Loucy (cell line): ENCODE measurements at regions not wholly inside any gene's neighbourhood (a gene's known extent, or its start where the extent isn't known, plus 50 kb on each side); places are given as distances from the start of the nearest gene placed in this dataset.

Experiments used
- H2AFZ ChIP-seq: fragments of 200-600 bp; sonication (generic); 2 replicates; pipeline ENCODE4 v1.6.0; 2016; ENCODE audit warnings: antibody characterized with exemption, mild to moderate bottlenecking, low read length, moderate library complexity
- H3F3A ChIP-seq: fragments of 200-600 bp; 2 replicates; pipeline ENCODE4 v1.6.0; 2016; ENCODE audit warnings: antibody characterized with exemption, low read depth, mild to moderate bottlenecking
- H3K27me3 ChIP-seq: fragments of 200-600 bp; sonication (generic); 2 replicates; pipeline ENCODE4 v1.6.1; 2014; ENCODE audit warnings: low read length, mild to moderate bottlenecking; ENCODE audit not compliant: insufficient read depth, poor library complexity, severe bottlenecking
- H3K36me3 ChIP-seq: fragments of 200-600 bp; sonication (generic); 2 replicates; pipeline ENCODE4 v1.6.1; 2016; ENCODE audit warnings: low read length; ENCODE audit not compliant: insufficient read depth
- H3K4me1 ChIP-seq: fragments of 200-600 bp; sonication (generic); 2 replicates; pipeline ENCODE4 v1.5.1; 2014; ENCODE audit warnings: low read length, mild to moderate bottlenecking; ENCODE audit not compliant: insufficient read depth, poor library complexity, severe bottlenecking
- H3K4me2 ChIP-seq: fragments of 200-600 bp; sonication (generic); 2 replicates; pipeline ENCODE4 v1.6.0; 2014; ENCODE audit warnings: antibody characterized with exemption, low read length, low read depth, mild to moderate bottlenecking; ENCODE audit not compliant: poor library complexity, severe bottlenecking
- H3K4me3 ChIP-seq: fragments of 200-600 bp; sonication (generic); 2 replicates; pipeline ENCODE4 v1.5.1; 2014; ENCODE audit warnings: low read length, mild to moderate bottlenecking, mixed read lengths; ENCODE audit not compliant: poor library complexity, severe bottlenecking
- H3K79me2 ChIP-seq: fragments of 200-600 bp; sonication (generic); 2 replicates; pipeline ENCODE4 v1.6.1; 2014; ENCODE audit warnings: low read length; ENCODE audit not compliant: insufficient read depth
- H3K9ac ChIP-seq: fragments of 200-600 bp; sonication (generic); 2 replicates; pipeline ENCODE4 v1.6.0; 2014; ENCODE audit warnings: mild to moderate bottlenecking, low read depth, low read length, moderate library complexity; ENCODE audit not compliant: poor library complexity, severe bottlenecking
- H3K9me2 ChIP-seq: fragments of 200-600 bp; sonication (generic); replicated peaks from 2 replicates; pipeline ENCODE4 v1.6.1; 2016; ENCODE audit warnings: low read depth, low read length, mixed read lengths
- H3K9me3 ChIP-seq: fragments of 200-600 bp; sonication (generic); 2 replicates; pipeline ENCODE4 v1.6.1; 2014; ENCODE audit warnings: mild to moderate bottlenecking, antibody characterized with exemption, low read length, low read depth; ENCODE audit not compliant: insufficient read depth
- H4K20me1 ChIP-seq: fragments of 200-600 bp; sonication (generic); 2 replicates; pipeline ENCODE4 v1.6.0; 2014; ENCODE audit warnings: antibody characterized with exemption, low read length, mild to moderate bottlenecking; ENCODE audit not compliant: insufficient read depth, poor library complexity, severe bottlenecking
- EZH2phosphoT487 ChIP-seq: fragments of 200-600 bp; IDR thresholded peaks from 2 replicates; pipeline ENCODE4 v1.6.1; 2018; ENCODE audit warnings: antibody characterized with exemption, mild to moderate bottlenecking, moderate library complexity, borderline replicate concordance
- TF ChIP-seq, protein P1 (sequence below): fragments of 200-600 bp; sonication (generic); conservative IDR thresholded peaks from 2 replicates; pipeline ENCODE4 v1.5.1; 2014; ENCODE audit warnings: mild to moderate bottlenecking, antibody characterized with exemption, low read length

GRCh38 chr12:97821806-97822205 lies 359.2 kb downstream of the RMST start:
- no peaks in the 10 kb centered on the region for H3K36me3 ChIP-seq
- H3K27me3 ChIP-seq = no peaks in the 10 kb centered on the region
- H3K4me1 ChIP-seq = no peaks in the 10 kb centered on the region
- H3K4me3 ChIP-seq = no peak overlapping the region
- H4K20me1 ChIP-seq = no peaks in the 10 kb centered on the region
- H3K4me2 ChIP-seq = no peak overlapping the region
- no peak for TF ChIP-seq EZH2phosphoT487
- TF ChIP-seq, protein P1, sequence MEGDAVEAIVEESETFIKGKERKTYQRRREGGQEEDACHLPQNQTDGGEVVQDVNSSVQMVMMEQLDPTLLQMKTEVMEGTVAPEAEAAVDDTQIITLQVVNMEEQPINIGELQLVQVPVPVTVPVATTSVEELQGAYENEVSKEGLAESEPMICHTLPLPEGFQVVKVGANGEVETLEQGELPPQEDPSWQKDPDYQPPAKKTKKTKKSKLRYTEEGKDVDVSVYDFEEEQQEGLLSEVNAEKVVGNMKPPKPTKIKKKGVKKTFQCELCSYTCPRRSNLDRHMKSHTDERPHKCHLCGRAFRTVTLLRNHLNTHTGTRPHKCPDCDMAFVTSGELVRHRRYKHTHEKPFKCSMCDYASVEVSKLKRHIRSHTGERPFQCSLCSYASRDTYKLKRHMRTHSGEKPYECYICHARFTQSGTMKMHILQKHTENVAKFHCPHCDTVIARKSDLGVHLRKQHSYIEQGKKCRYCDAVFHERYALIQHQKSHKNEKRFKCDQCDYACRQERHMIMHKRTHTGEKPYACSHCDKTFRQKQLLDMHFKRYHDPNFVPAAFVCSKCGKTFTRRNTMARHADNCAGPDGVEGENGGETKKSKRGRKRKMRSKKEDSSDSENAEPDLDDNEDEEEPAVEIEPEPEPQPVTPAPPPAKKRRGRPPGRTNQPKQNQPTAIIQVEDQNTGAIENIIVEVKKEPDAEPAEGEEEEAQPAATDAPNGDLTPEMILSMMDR = no peak
- no peaks in the 10 kb centered on the region for H3F3A ChIP-seq
- H3K9me3 ChIP-seq = no peaks in the 10 kb centered on the region
- no peaks in the 10 kb centered on the region for H3K9me2 ChIP-seq
- H3K79me2 ChIP-seq = no peaks in the 10 kb centered on the region
- no peak overlapping the region for H3K9ac ChIP-seq
- H2AFZ ChIP-seq = no peak overlapping the region

DNA sequence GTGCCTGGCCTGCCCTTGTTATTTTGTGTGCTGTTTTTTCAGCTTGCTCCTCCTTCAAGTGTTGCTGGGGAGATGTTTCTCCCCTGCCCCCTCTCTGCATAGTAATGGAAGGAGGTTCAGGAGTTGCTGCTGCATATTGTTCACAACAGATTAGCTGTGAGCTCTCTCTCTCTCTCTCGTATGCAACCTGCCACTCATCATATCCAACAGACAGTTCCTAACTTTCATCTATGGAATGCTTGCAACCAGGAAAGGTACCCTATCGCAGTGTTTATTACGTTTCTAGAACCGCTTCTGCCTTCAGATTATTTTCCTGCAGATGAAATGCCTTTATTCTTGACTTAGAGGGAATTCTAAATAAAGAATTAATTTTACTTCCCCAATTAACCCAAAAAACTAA lies 372.9 kb downstream of the RMST start:
- no peaks in the 10 kb centered on the region for H3F3A ChIP-seq
- no peak overlapping the region for H3K4me2 ChIP-seq
- H3K9ac ChIP-seq = no peak overlapping the region
- H3K9me3 ChIP-seq = no peaks in the 10 kb centered on the region
- H3K27me3 ChIP-seq = no peaks in the 10 kb centered on the region
- H4K20me1 ChIP-seq = no peaks in the 10 kb centered on the region
- H3K4me3 ChIP-seq = no peak overlapping the region
- H3K36me3 ChIP-seq = no peaks in the 10 kb centered on the region
- no peaks in the 10 kb centered on the region for H3K79me2 ChIP-seq
- no peaks in the 10 kb centered on the region for H3K4me1 ChIP-seq
- no peaks in the 10 kb centered on the region for H3K9me2 ChIP-seq
- H2AFZ ChIP-seq = no peak overlapping the region
- TF ChIP-seq, protein P1 = no peak
- TF ChIP-seq EZH2phosphoT487 = no peak

DNA sequence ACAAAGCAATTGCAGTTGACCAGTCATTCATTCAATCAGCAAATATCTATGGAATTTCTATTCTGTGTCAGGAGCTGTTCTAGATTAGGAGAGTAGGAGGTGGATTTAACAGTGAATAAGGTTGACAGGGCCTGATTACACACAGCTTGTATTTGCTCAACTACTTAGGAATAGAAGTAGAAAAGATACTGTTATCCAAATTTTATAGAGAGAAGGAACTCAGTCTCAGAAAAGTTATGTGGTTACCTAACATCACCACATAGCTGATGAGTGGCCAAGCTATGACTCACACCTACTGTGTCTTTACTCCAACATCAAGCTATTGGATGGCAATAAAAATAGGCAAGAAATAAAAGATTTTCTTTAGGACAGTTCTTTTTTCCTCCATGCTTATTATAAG lies 374.8 kb downstream of the RMST start:
- Histone ChIP-seq H3K4me1 (no peaks in the 10 kb centered on the region), H3K27me3 (no peaks in the 10 kb centered on the region), H3K4me3 (no peak overlapping the region), H4K20me1 (no peaks in the 10 kb centered on the region), H3F3A (no peaks in the 10 kb centered on the region), H3K4me2 (no peak overlapping the region), H3K9ac (no peak overlapping the region), H3K36me3 (no peaks in the 10 kb centered on the region), H3K9me3 (no peaks in the 10 kb centered on the region), H2AFZ (no peak overlapping the region), H3K9me2 (no peaks in the 10 kb centered on the region), H3K79me2 (no peaks in the 10 kb centered on the region)
- TF ChIP-seq, protein P1 = no peak
- TF ChIP-seq EZH2phosphoT487 = no peak
